ENCODE measurements at regions not wholly inside any gene's neighbourhood (a gene's known extent, or its start where the extent isn't known, plus 50 kb on each side); places are given as distances from the start of the nearest gene placed in this dataset.

DNA sequence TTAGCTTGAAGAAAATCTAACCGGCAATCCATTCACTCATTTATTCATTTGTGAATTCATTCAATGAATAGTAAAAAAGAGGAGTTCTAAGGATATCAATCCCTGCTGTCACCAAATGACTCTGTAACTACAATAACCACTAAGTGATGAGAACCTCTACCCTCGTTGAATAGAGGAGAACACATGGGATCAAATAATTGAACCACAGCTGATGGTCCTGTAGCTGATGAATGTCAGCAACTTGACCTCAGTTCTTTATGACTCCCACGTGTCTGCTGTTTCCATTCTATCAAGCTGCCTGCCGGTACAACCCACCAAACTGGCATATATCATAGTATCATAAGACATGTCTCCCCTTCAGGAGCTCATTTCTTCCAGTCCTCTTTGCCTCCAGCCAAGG lies 150.3 kb downstream of the PTGER3 start:
- TF ChIP-seq, protein P1, sequence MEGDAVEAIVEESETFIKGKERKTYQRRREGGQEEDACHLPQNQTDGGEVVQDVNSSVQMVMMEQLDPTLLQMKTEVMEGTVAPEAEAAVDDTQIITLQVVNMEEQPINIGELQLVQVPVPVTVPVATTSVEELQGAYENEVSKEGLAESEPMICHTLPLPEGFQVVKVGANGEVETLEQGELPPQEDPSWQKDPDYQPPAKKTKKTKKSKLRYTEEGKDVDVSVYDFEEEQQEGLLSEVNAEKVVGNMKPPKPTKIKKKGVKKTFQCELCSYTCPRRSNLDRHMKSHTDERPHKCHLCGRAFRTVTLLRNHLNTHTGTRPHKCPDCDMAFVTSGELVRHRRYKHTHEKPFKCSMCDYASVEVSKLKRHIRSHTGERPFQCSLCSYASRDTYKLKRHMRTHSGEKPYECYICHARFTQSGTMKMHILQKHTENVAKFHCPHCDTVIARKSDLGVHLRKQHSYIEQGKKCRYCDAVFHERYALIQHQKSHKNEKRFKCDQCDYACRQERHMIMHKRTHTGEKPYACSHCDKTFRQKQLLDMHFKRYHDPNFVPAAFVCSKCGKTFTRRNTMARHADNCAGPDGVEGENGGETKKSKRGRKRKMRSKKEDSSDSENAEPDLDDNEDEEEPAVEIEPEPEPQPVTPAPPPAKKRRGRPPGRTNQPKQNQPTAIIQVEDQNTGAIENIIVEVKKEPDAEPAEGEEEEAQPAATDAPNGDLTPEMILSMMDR (IDR thresholded peaks at IDR 0.05) = no peak
- no peak for TF ChIP-seq POLR2A (IDR thresholded peaks at IDR 0.05)
- TF ChIP-seq EP300 (IDR thresholded peaks at IDR 0.05; ENCODE audit: low read depth) = no peak
